Astrocyte (in vitro differentiated cells and primary cell): ENCODE measurements at regions not wholly inside any gene's neighbourhood (a gene's known extent, or its start where the extent isn't known, plus 50 kb on each side); places are given as distances from the start of the nearest gene placed in this dataset.
A peak's percentile ranks its signal among the peaks of the same experiment; 100 is the strongest.

Experiments
- DNase-seq: peaks from one replicate; pipeline ENCODE4 v3.0.0-alpha.2; 2010; ENCODE audit warnings: low read depth
- FAIRE-seq: peaks from 2 replicates; lab custom pipeline; 2011; peaks lifted over from hg19 to GRCh38; lab: Jason Lieb, UNC
- H2AFZ ChIP-seq: 2 replicates; pipeline ENCODE4 v1.6.0; 2012; ENCODE audit warnings: low read depth, low read length, inconsistent platforms
- H3K27ac ChIP-seq: 2 replicates; pipeline ENCODE4 v1.5.1; 2011; ENCODE audit warnings: low read depth, low read length, inconsistent platforms
- H3K27me3 ChIP-seq: 2 replicates; pipeline ENCODE4 v1.6.0; 2011; ENCODE audit warnings: low read length, inconsistent platforms; ENCODE audit not compliant: insufficient read depth
- H3K36me3 ChIP-seq: 2 replicates; pipeline ENCODE4 v1.5.1; 2011; ENCODE audit warnings: low read length, inconsistent platforms; ENCODE audit not compliant: insufficient read depth
- H3K4me1 ChIP-seq: 2 replicates; pipeline ENCODE4 v1.5.1; 2011; ENCODE audit warnings: low read length, inconsistent platforms; ENCODE audit not compliant: insufficient read depth
- H3K4me2 ChIP-seq: 2 replicates; pipeline ENCODE4 v1.6.0; 2012; ENCODE audit warnings: low read length, inconsistent platforms
- H3K4me3 ChIP-seq: 2 replicates; pipeline ENCODE4 v1.5.1; 2011; ENCODE audit warnings: low read depth, mild to moderate bottlenecking, low read length, inconsistent platforms; ENCODE audit not compliant: insufficient read depth
- H3K79me2 ChIP-seq: 2 replicates; pipeline ENCODE4 v1.6.0; 2012; ENCODE audit warnings: mild to moderate bottlenecking, low read length, inconsistent platforms; ENCODE audit not compliant: insufficient read depth
- H3K9ac ChIP-seq: 2 replicates; pipeline ENCODE4 v1.6.0; 2012; ENCODE audit warnings: mild to moderate bottlenecking, low read length, inconsistent platforms
- H3K9me3 ChIP-seq: 2 replicates; pipeline ENCODE4 v1.5.1; 2012; ENCODE audit warnings: low read depth, mild to moderate bottlenecking, low read length, inconsistent platforms; ENCODE audit not compliant: insufficient read depth
- H4K20me1 ChIP-seq: 2 replicates; pipeline ENCODE4 v1.6.0; 2012; ENCODE audit warnings: low read length, inconsistent platforms; ENCODE audit not compliant: insufficient read depth
- H3K27ac Mint-ChIP-seq: one replicate; pipeline ENCODE4 v1.8.0; 2021; ENCODE audit warnings: mild to moderate bottlenecking, mixed read lengths; ENCODE audit not compliant: unreplicated experiment
- H3K27me3 Mint-ChIP-seq: one replicate; pipeline ENCODE4 v1.8.0; 2021; ENCODE audit warnings: low read depth, mixed read lengths; ENCODE audit not compliant: unreplicated experiment
- H3K36me3 Mint-ChIP-seq: one replicate; pipeline ENCODE4 v1.8.0; 2021; ENCODE audit warnings: low read depth, mixed read lengths; ENCODE audit not compliant: unreplicated experiment
- H3K4me1 Mint-ChIP-seq: one replicate; pipeline ENCODE4 v1.8.0; 2021; ENCODE audit warnings: low read depth, mixed read lengths; ENCODE audit not compliant: unreplicated experiment
- H3K4me3 Mint-ChIP-seq: one replicate; pipeline ENCODE4 v1.8.0; 2021; ENCODE audit warnings: mild to moderate bottlenecking, moderate library complexity, mixed read lengths; ENCODE audit not compliant: unreplicated experiment
- H3K9me3 Mint-ChIP-seq: one replicate; pipeline ENCODE4 v1.8.0; 2021; ENCODE audit warnings: mild to moderate bottlenecking, mixed read lengths; ENCODE audit not compliant: unreplicated experiment
- CTCF ChIP-seq: IDR thresholded peaks from 2 replicates; pipeline ENCODE4 v1.5.1; 2011; ENCODE audit warnings: low read depth, mild to moderate bottlenecking, inconsistent platforms, low read length, moderate library complexity; ENCODE audit not compliant: insufficient read depth
- EZH2 ChIP-seq: IDR thresholded peaks from 2 replicates; pipeline ENCODE4 v1.6.1; 2012; ENCODE audit warnings: mild to moderate bottlenecking, low read length, inconsistent platforms; ENCODE audit not compliant: insufficient read depth

DNA sequence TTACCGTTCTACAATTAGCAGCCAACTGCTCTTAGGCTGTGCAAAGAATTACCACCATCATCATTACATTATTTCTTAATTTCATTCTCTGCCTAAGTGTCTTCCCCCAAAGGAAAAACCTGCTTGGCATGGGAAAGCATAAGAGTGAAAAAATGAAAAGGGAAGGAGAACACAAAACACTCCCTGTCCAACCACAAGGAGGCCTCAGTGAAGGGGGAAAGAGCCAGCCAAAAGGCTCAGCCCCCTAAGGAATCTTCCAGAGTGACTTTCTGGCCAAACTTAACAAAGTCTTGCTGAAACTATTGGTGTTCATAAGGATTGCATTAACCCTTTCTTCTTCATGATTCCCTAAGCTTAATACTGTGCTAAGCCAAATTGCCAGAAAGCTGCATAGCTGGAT, 287.4 kb downstream of the SMARCA1 start:
- DNase-seq (peak; percentile 5), FAIRE-seq (no peak)
- H3K4me1 ChIP-seq: peaks cover 4% of the 10 kb centered on the region
- H3K27me3 ChIP-seq: no peaks in the 10 kb centered on the region
- Mint-ChIP-seq H3K36me3 (no peaks in the 10 kb centered on the region), H3K4me1 (peaks cover 17% of the 10 kb centered on the region), H3K27ac (no peak overlapping the region), H3K9me3 (no peaks in the 10 kb centered on the region), H3K27me3 (no peaks in the 10 kb centered on the region), H3K4me3 (no peak overlapping the region)
- H3K4me3 ChIP-seq: no peak overlapping the region
- H3K27ac ChIP-seq: no peak overlapping the region
- H2AFZ ChIP-seq: no peak overlapping the region
- no peaks in the 10 kb centered on the region for H3K36me3 ChIP-seq
- H3K9me3 ChIP-seq: no peaks in the 10 kb centered on the region
- no peak overlapping the region for H3K9ac ChIP-seq
- no peaks in the 10 kb centered on the region for H3K79me2 ChIP-seq
- no peak for TF ChIP-seq EZH2
- TF ChIP-seq CTCF: no peak
- H4K20me1 ChIP-seq: no peaks in the 10 kb centered on the region
- no peak overlapping the region for H3K4me2 ChIP-seq

DNA sequence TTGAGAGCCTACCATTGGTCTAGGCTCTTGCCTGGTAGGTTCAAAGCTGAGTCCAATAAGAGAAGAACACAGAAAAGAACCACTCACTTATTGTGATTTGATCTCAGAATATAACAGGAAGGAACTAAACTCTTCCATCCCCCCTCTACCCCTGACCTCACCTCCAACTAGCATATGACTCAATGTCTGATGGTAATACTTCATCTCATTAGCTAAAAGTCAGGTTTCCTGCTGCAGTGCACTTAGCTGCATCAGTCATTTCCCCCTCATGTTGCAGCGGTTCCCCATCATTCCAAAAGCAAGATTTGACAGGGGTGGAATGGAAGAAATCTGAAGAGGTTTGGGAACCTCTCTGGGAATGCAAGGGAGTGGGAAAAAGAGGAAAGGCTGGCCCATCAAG, 289.5 kb downstream of the SMARCA1 start:
- H3K36me3 Mint-ChIP-seq: no peaks in the 10 kb centered on the region
- H3K4me3 ChIP-seq: no peak overlapping the region
- H3K4me1 Mint-ChIP-seq: peaks cover 12% of the 10 kb centered on the region
- H2AFZ ChIP-seq: no peak overlapping the region
- no peak overlapping the region for H3K27ac Mint-ChIP-seq
- no peaks in the 10 kb centered on the region for H3K79me2 ChIP-seq
- peak; percentile 64 for DNase-seq
- H3K9me3 Mint-ChIP-seq: no peaks in the 10 kb centered on the region
- no peaks in the 10 kb centered on the region for H4K20me1 ChIP-seq
- no peaks in the 10 kb centered on the region for H3K36me3 ChIP-seq
- H3K4me2 ChIP-seq: peak overlapping the region; percentile 30
- no peak overlapping the region for H3K27ac ChIP-seq
- H3K9ac ChIP-seq: no peak overlapping the region
- H3K4me1 ChIP-seq: no peaks in the 10 kb centered on the region
- no peaks in the 10 kb centered on the region for H3K27me3 Mint-ChIP-seq
- no peak overlapping the region for H3K4me3 Mint-ChIP-seq
- H3K9me3 ChIP-seq: no peaks in the 10 kb centered on the region
- FAIRE-seq: no peak
- H3K27me3 ChIP-seq: no peaks in the 10 kb centered on the region
- TF ChIP-seq CTCF (no peak), EZH2 (no peak)

GRCh38 chrX:129230850-129231512, 292.3 kb downstream of the SMARCA1 start:
- TF ChIP-seq EZH2 (no peak), CTCF (no peak)
- H3K4me1 Mint-ChIP-seq: peaks cover 9% of the 10 kb centered on the region
- Histone ChIP-seq H3K27me3 (no peaks in the 10 kb centered on the region), H2AFZ (no peak overlapping the region), H3K36me3 (no peaks in the 10 kb centered on the region), H3K79me2 (no peaks in the 10 kb centered on the region), H3K4me2 (no peak overlapping the region), H3K9me3 (no peaks in the 10 kb centered on the region), H3K4me3 (no peak overlapping the region), H3K4me1 (no peaks in the 10 kb centered on the region), H3K27ac (no peak overlapping the region), H4K20me1 (no peaks in the 10 kb centered on the region), H3K9ac (no peak overlapping the region)
- no peak overlapping the region for H3K27ac Mint-ChIP-seq
- no peaks in the 10 kb centered on the region for H3K9me3 Mint-ChIP-seq
- FAIRE-seq: peak; percentile 29
- no peak for DNase-seq
- H3K36me3 Mint-ChIP-seq: no peaks in the 10 kb centered on the region
- no peaks in the 10 kb centered on the region for H3K27me3 Mint-ChIP-seq
- H3K4me3 Mint-ChIP-seq: no peak overlapping the region
